H1 (cell line): ENCODE measurements at regions not wholly inside any gene's neighbourhood (a gene's known extent, or its start where the extent isn't known, plus 50 kb on each side); places are given as distances from the start of the nearest gene placed in this dataset.

Experiments used
- CTCF ChIA-PET: fragments of 300-600 bp; sonication (Branson Sonifier 250); formaldehyde crosslinking; loops from one replicate; lab custom pipeline; 2021; ENCODE audit not compliant: partially characterized antibody; lab: Charles Lee
- POLR2A ChIA-PET: fragments of 300-600 bp; sonication (Branson Sonifier 250); formaldehyde crosslinking; loops from one replicate; lab custom pipeline; 2021; ENCODE audit warnings: inconsistent platforms; ENCODE audit not compliant: partially characterized antibody; lab: Charles Lee
- DNase-seq, 2 experiments: peaks; one replicate each; pipeline versions ENCODE4 v3.0.0 to v3.0.0-alpha.2; 2010 to 2022; ENCODE audit warnings: low spot score in 2 of 2, low read depth in 1 of 2, mixed read lengths in 1 of 2
- FAIRE-seq: peaks from 2 replicates; lab custom pipeline; 2011; peaks lifted over from hg19 to GRCh38; lab: Jason Lieb, UNC
- H2AFZ ChIP-seq: 2 replicates; pipeline ENCODE4 v1.8.1; 2012; ENCODE audit warnings: low read length, inconsistent platforms
- H2AK5ac ChIP-seq: 2 replicates; pipeline ENCODE4 v1.6.1; 2013; ENCODE audit warnings: low read depth, low read length
- H2BK120ac ChIP-seq: replicated peaks from 2 replicates; pipeline ENCODE3; 2013; ENCODE audit warnings: low read depth, low read length, inconsistent platforms
- H2BK12ac ChIP-seq: 2 replicates; pipeline ENCODE4 v1.6.1; 2013; ENCODE audit warnings: low read depth, low read length
- H2BK15ac ChIP-seq: 2 replicates; pipeline ENCODE4 v1.6.1; 2013; ENCODE audit warnings: low read length
- H2BK20ac ChIP-seq: 2 replicates; pipeline ENCODE4 v1.6.1; 2013; ENCODE audit warnings: low read length
- H2BK5ac ChIP-seq: 2 replicates; pipeline ENCODE4 v1.6.1; 2013; ENCODE audit warnings: low read depth, low read length
- H3K14ac ChIP-seq: 2 replicates; pipeline ENCODE4 v1.6.1; 2013; ENCODE audit warnings: inconsistent platforms; ENCODE audit not compliant: insufficient read length
- H3K18ac ChIP-seq: 2 replicates; pipeline ENCODE4 v1.6.1; 2013; ENCODE audit warnings: low read length; ENCODE audit errors: extremely low read depth
- H3K23ac ChIP-seq: 2 replicates; pipeline ENCODE4 v1.6.1; 2013; ENCODE audit warnings: inconsistent platforms; ENCODE audit not compliant: insufficient read length
- H3K23me2 ChIP-seq: 2 replicates; pipeline ENCODE4 v1.6.1; 2013; ENCODE audit warnings: low read depth, low read length
- H3K27ac ChIP-seq: 2 replicates; pipeline ENCODE4 v1.6.1; 2011; ENCODE audit warnings: low read depth, low read length, inconsistent platforms
- H3K27me3 ChIP-seq, 4 experiments: replicated peaks in 1 of 4; 1 replicate in 1 of 4; 2 replicates in 3 of 4; pipeline versions ENCODE4 v1.6.1 to v1.8.1; 2011 to 2013; ENCODE audit warnings: low read length in 3 of 4, mild to moderate bottlenecking in 3 of 4, inconsistent platforms in 2 of 4, mixed read lengths in 2 of 4, moderate library complexity in 1 of 4; ENCODE audit not compliant: control insufficient read depth in 3 of 4, insufficient read depth in 3 of 4; ENCODE audit errors: extremely low read depth in 1 of 4
- H3K36me3 ChIP-seq, 4 experiments: 2 replicates each; pipeline versions ENCODE4 v1.6.1 to v1.8.1; 2011 to 2013; ENCODE audit warnings: mild to moderate bottlenecking in 4 of 4, low read length in 3 of 4, moderate library complexity in 2 of 4, control low read depth in 1 of 4, inconsistent platforms in 1 of 4; ENCODE audit not compliant: insufficient read depth in 4 of 4, control insufficient read depth in 2 of 4
- H3K4ac ChIP-seq: replicated peaks from 2 replicates; pipeline ENCODE3; 2013; ENCODE audit warnings: low read length, low read depth, mixed read lengths, inconsistent platforms; ENCODE audit not compliant: insufficient read length
- H3K4me1 ChIP-seq, 4 experiments: replicated peaks in 1 of 4; 1 replicate in 1 of 4; 2 replicates in 3 of 4; pipeline versions ENCODE4 v1.6.1 to v1.8.1; 2011 to 2013; ENCODE audit warnings: low read length in 3 of 4, inconsistent platforms in 2 of 4, mixed read lengths in 1 of 4; ENCODE audit not compliant: insufficient read depth in 4 of 4, control insufficient read depth in 3 of 4
- H3K4me2 ChIP-seq, 2 experiments: 2 replicates each; pipeline versions ENCODE4 v1.6.1 to v1.8.1; 2011 to 2013; ENCODE audit warnings: low read depth in 2 of 2, low read length in 2 of 2, control low read depth in 1 of 2, inconsistent platforms in 1 of 2, mild to moderate bottlenecking in 1 of 2; ENCODE audit not compliant: insufficient read depth in 1 of 2
- H3K4me3 ChIP-seq, 4 experiments: fragments of 200-600, 300-600 bp in 1 of 4; sonication (generic), shearing (Covaris generic), sonication (Bioruptor Twin) in 1 of 4; 2 replicates each; pipeline versions ENCODE4 v1.5.1 to v1.8.1; 2011 to 2016; ENCODE audit warnings: low read length in 4 of 4, low read depth in 3 of 4, control low read depth in 2 of 4, inconsistent platforms in 2 of 4, mild to moderate bottlenecking in 2 of 4, mixed read lengths in 1 of 4, moderate library complexity in 1 of 4; ENCODE audit not compliant: insufficient read depth in 2 of 4; ENCODE audit errors: extremely low read depth in 1 of 4
- H3K56ac ChIP-seq: replicated peaks from 2 replicates; pipeline ENCODE3; 2013; ENCODE audit warnings: low read depth, mild to moderate bottlenecking, mixed read lengths, low read length, inconsistent platforms; ENCODE audit not compliant: insufficient read length
- H3K79me1 ChIP-seq: 2 replicates; pipeline ENCODE4 v1.6.1; 2013; ENCODE audit warnings: low read depth, low read length, control low read depth
- H3K79me2 ChIP-seq, 2 experiments: 2 replicates each; pipeline versions ENCODE4 v1.6.1 to v1.8.1; 2012 to 2013; ENCODE audit warnings: low read length in 2 of 2, mild to moderate bottlenecking in 2 of 2, inconsistent platforms in 1 of 2; ENCODE audit not compliant: insufficient read depth in 2 of 2, control insufficient read depth in 1 of 2
- H3K9ac ChIP-seq, 4 experiments: replicated peaks in 1 of 4; 1 replicate in 1 of 4; 2 replicates in 3 of 4; pipeline versions ENCODE4 v1.6.1 to v1.8.1; 2011 to 2013; ENCODE audit warnings: low read depth in 3 of 4, low read length in 3 of 4, control low read depth in 2 of 4, mild to moderate bottlenecking in 2 of 4, moderate library complexity in 2 of 4, inconsistent platforms in 1 of 4; ENCODE audit errors: extremely low read depth in 1 of 4
- H3K9me3 ChIP-seq, 2 experiments: 2 replicates each; pipeline versions ENCODE4 v1.6.1 to v1.8.1; 2012 to 2013; ENCODE audit warnings: mild to moderate bottlenecking in 2 of 2, moderate library complexity in 2 of 2, control low read depth in 1 of 2, inconsistent platforms in 1 of 2, low read depth in 1 of 2, low read length in 1 of 2, mixed read lengths in 1 of 2; ENCODE audit not compliant: insufficient read depth in 2 of 2
- H4K20me1 ChIP-seq, 2 experiments: replicated peaks in 1 of 2; 2 replicates each; pipeline versions ENCODE3 to v1.8.1; 2011 to 2013; ENCODE audit warnings: inconsistent platforms in 2 of 2, low read length in 2 of 2, mild to moderate bottlenecking in 1 of 2; ENCODE audit not compliant: insufficient read depth in 2 of 2, control insufficient read depth in 1 of 2
- H4K5ac ChIP-seq: 2 replicates; pipeline ENCODE4 v1.6.1; 2013; ENCODE audit warnings: low read length, low read depth, mixed read lengths, inconsistent platforms; ENCODE audit not compliant: insufficient read length
- H4K8ac ChIP-seq: 2 replicates; pipeline ENCODE4 v1.8.0; 2013; ENCODE audit warnings: mild to moderate bottlenecking, moderate library complexity, low read length, inconsistent platforms; ENCODE audit not compliant: insufficient read depth; ENCODE audit errors: extremely low read depth
- H4K91ac ChIP-seq: replicated peaks from 2 replicates; pipeline ENCODE3; 2013; ENCODE audit warnings: low read length, mixed read lengths, inconsistent platforms; ENCODE audit not compliant: insufficient read length
- ATF3 ChIP-seq: IDR thresholded peaks from 2 replicates; pipeline ENCODE4 v1.6.1; 2011; ENCODE audit warnings: low read depth, mild to moderate bottlenecking, low read length; ENCODE audit not compliant: insufficient read depth
- BACH1 ChIP-seq: IDR thresholded peaks from 2 replicates; pipeline ENCODE4 v1.6.1; 2012; ENCODE audit warnings: low read length, improper control_type of control experiment
- CREB1 ChIP-seq: IDR thresholded peaks from 2 replicates; pipeline ENCODE4 v1.6.1; 2012; ENCODE audit warnings: inconsistent platforms
- CTCF ChIP-seq, 3 experiments: IDR thresholded peaks; 1 replicate in 2 of 3; 2 replicates in 1 of 3; pipeline versions ENCODE4 v1.5.1 to v1.6.1; 2011; ENCODE audit warnings: low read length in 3 of 3, mild to moderate bottlenecking in 3 of 3, inconsistent platforms in 2 of 3, low read depth in 1 of 3, moderate library complexity in 1 of 3; ENCODE audit not compliant: insufficient read depth in 1 of 3; ENCODE audit errors: control extremely low read depth in 1 of 3
- GABPA ChIP-seq: IDR thresholded peaks from 2 replicates; pipeline ENCODE4 v1.6.1; 2011; ENCODE audit warnings: mild to moderate bottlenecking, low read length, moderate library complexity, borderline replicate concordance; ENCODE audit not compliant: insufficient read depth
- HDAC2 ChIP-seq, 2 experiments: fragments of 300-600 bp in 1 of 2; sonication (generic) in 1 of 2; IDR thresholded peaks; 2 replicates each; pipeline ENCODE4 v1.6.1; 2011 to 2012; ENCODE audit warnings: low read depth in 2 of 2, low read length in 2 of 2, mild to moderate bottlenecking in 2 of 2, moderate library complexity in 2 of 2, borderline replicate concordance in 1 of 2, inconsistent platforms in 1 of 2
- JUN ChIP-seq: IDR thresholded peaks from 2 replicates; pipeline ENCODE4 v1.6.1; 2011; ENCODE audit warnings: low read depth, mild to moderate bottlenecking, improper control_type of control experiment, low read length
- RBBP5 ChIP-seq: IDR thresholded peaks from 2 replicates; pipeline ENCODE4 v1.7.1; 2012; ENCODE audit warnings: low read depth, mild to moderate bottlenecking, inconsistent platforms, low read length, moderate library complexity, borderline replicate concordance
- TCF12 ChIP-seq: IDR thresholded peaks from 2 replicates; pipeline ENCODE4 v1.6.1; 2011; ENCODE audit warnings: low read depth, mild to moderate bottlenecking, low read length
- YY1 ChIP-seq: IDR thresholded peaks from 2 replicates; pipeline ENCODE4 v1.6.1; 2011; ENCODE audit warnings: low read depth, mild to moderate bottlenecking, low read length
- WGBS, 2 experiments: shearing (Covaris generic) in 1 of 2; methylation state at CpG; one replicate each; pipeline versions ENCODE4 v1.1.6 to v1.1.7; 2013 to 2015; ENCODE audit warnings: low lambda C conversion rate in 2 of 2, mixed read lengths in 2 of 2, inconsistent platforms in 1 of 2, low coverage in 1 of 2, missing lambda C conversion rate in 1 of 2; ENCODE audit not compliant: insufficient replicate concordance in 2 of 2, insufficient coverage in 1 of 2, insufficient read length in 1 of 2; ENCODE audit errors: extremely low coverage in 1 of 2, missing lambda C conversion rate in 1 of 2; 5-methylcytosine and 5-hydroxymethylcytosine counted together

- Histone ChIP-seq H2AK5ac (no peak overlapping the region), H4K5ac (no peak overlapping the region), H3K79me1 (no peaks in the 10 kb centered on the region), H3K4ac (no peak overlapping the region), H3K27ac (no peak overlapping the region), H3K9ac (no peak overlapping the region), H2BK20ac (no peak overlapping the region), H3K4me3 (no peak overlapping the region), H3K4me2 (no peak overlapping the region), H3K79me2 (no peaks in the 10 kb centered on the region), H4K20me1 (no peaks in the 10 kb centered on the region), H3K27me3 (no peaks in the 10 kb centered on the region), H3K23me2 (no peaks in the 10 kb centered on the region), H3K18ac (no peak overlapping the region), H3K14ac (no peak overlapping the region), H4K91ac (no peak overlapping the region), H2AFZ (no peak overlapping the region), H4K8ac (no peak overlapping the region), H3K36me3 (no peaks in the 10 kb centered on the region), H3K23ac (no peak overlapping the region), H3K4me1 (no peaks in the 10 kb centered on the region), H2BK5ac (no peak overlapping the region), H3K9me3 (no peaks in the 10 kb centered on the region), H2BK15ac (no peak overlapping the region), H2BK12ac (no peak overlapping the region), H3K56ac (no peak overlapping the region), H2BK120ac (no peak overlapping the region)
- ChIA-PET CTCF (interaction anchor here (0.9 to 1.7 kb wide), 2 partner anchors 26 to 29 kb away, joined by 3 to 4 read pairs; no protein-coding TSS in a partner anchor), POLR2A (no interaction called here)
- TF ChIP-seq JUN (no peak), YY1 (no peak), BACH1 (no peak), RBBP5 (no peak), CTCF (IDR thresholded peaks at IDR 0.05; ENCODE audit: control extremely low read depth in 1 of 3, insufficient read depth in 1 of 3, low read depth in 1 of 3, low read length in 3 of 3) (no peak), TCF12 (no peak), GABPA (no peak), HDAC2 (IDR thresholded peaks at IDR 0.05; ENCODE audit: borderline replicate concordance in 1 of 2, low read depth in 2 of 2, low read length in 2 of 2) (no peak), ATF3 (no peak), CREB1 (no peak)
- FAIRE-seq (no peak), DNase-seq (no peak)
- 94% methylated on average over 1 of the region's 1 CpG; no CpG with 5 or more reads in 1 of the 2 experiments for WGBS, 2 experiments
Observed at GRCh38 chr2:129205176-129205575, 774.3 kb upstream of the RAB6C start.
